ELR (cell line): ENCODE measurements at regions not wholly inside any gene's neighbourhood (a gene's known extent, or its start where the extent isn't known, plus 50 kb on each side); places are given as distances from the start of the nearest gene placed in this dataset.
A peak's percentile ranks its signal among the peaks of the same experiment; 100 is the strongest.
"Not testable (repeated sequence)": the region's sequence is repeated elsewhere in the genome, so short reads cannot be mapped to it uniquely, and the experiment has no call there.

ENCODE experiments used
- DNase-seq: peaks from one replicate; pipeline ENCODE4 v3.0.0-alpha.2; 2015; ENCODE audit warnings: low read depth

DNA sequence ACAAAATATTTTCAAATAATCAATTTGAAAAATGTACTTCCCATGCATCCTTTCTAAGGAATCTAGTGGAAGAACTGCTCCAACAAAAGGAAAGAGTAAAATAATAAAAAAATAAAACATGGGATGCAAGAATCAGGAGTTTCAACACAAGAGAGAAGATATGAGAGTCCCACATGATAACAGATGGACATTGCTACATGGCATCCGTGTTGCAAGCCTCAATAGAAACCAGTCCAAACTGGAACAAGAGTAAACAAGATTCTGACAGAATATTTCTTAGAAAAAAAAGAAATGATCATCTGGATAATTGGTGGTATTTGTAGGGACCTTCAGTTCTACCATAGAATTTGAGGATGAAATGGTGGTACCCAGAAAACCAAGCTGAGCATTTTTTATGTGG lies 186.8 kb downstream of the FRK start:
- no peak for DNase-seq

DNA sequence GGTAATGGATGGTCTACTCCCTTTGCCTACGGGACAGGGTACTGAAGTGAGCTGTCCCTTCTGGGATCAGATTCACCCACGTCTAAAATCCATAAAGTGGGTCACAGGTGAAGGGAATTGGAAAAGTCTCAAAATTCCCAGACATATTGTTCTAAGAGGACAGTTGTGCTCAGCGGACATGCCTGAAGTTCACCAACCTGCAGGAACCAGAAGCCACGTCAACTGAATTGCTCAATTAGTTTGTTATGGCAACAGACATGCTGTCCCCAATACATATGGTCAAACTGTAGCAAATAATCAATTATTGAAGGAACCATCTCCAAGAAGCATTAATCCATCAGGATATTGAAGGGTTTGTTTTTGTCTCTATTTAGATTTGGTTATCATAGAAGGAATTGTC lies 190.2 kb downstream of the FRK start:
- DNase-seq, result no peak

GRCh38 chr6:115865914-115866313 lies 194.8 kb downstream of the FRK start:
- no peak for DNase-seq

DNA sequence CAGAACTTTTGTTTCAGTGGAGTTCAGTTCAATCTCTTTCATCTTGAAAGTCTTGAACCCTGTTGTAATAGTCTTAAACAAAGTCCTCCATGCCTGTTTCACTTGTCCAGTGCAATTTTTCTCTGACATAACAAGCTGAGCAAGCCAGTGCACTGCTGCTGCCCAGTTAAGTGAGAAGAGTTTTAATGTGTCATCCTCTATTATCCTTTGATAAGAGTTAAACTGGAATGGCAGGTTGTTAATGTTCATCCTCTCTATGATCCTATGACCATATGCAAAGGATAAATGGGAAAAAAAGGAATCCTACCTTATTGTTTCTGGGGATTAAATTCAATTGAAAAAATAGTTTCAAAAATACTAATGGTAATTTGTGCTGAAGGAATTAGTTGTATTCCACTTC lies 197.5 kb downstream of the FRK start:
- DNase-seq, result no peak

DNA sequence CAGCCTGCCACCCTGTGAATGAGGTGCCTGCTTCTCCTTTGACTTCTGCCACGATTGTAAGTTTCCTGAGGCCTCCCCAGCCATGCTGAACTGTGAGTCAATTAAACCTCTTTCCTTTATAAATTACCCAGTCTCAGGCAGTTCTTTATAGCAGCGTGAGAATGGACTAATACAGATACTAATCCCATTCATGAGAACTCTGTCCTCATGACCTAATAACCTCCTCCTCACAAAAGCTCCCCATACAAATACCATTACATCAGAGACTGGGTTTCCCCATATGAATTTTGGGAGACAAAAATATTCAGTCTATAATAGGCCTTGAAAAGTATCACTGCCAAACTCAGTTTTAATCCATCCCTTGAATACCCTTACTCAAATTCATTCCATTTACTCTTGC lies 199.0 kb downstream of the FRK start:
- not testable (repeated sequence) for DNase-seq

DNA sequence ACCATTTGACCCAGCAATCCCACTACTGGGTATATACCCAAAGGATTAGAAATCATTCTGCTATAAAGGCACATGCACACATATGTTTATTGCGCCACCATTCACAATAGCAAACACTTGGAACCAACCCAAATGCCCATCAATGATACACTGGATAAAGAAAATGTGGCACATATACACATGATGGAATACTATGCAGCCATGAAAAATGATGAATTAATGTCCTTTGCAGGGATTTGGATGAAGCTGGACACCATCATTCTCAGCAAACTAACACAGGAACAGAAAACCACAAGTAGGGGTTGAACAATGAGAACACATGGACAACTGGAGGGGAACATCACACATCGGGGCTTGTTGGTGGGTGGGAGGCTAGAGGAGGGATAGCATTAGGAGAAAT lies 201.1 kb downstream of the FRK start:
- not testable (repeated sequence) for DNase-seq

DNA sequence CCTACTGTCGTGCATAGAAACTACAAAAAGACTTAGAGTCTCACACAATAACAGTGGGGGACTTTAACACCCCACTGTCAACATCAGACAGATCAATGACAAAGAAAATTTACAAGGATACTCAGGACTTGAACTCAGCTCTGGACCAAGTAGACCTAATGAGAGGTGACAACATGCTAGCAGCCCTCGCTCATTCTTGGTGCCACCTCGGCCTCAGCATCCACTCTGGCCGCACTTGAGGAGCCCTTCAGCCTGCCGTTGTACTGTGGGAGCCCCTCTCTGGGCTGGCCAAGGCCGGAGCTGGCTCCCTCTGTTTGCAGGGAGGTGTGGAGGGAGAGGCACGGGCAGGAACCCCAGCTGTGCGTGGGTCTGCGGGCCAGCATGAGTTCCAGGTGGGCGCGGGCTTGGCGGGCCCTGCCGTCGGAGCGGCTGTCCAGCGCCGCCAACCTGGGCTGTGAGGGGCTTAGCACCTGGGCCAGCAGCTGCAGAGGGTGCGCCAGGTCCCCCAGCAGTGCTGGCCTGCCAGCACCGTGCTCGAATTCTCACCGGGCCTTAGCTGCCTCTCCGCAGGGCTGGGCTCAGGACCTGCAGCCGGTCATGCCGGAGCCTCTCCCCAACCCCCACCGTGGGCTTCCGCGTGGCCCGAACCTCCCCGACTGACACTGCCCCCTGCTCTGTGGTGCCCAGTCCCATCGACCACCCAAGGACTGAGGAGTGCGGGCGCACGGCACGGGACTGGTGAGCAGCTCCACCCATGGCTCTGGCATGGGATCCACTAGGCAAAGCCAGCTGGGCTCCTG lies 205.6 kb downstream of the FRK start:
- no peak for DNase-seq

DNA sequence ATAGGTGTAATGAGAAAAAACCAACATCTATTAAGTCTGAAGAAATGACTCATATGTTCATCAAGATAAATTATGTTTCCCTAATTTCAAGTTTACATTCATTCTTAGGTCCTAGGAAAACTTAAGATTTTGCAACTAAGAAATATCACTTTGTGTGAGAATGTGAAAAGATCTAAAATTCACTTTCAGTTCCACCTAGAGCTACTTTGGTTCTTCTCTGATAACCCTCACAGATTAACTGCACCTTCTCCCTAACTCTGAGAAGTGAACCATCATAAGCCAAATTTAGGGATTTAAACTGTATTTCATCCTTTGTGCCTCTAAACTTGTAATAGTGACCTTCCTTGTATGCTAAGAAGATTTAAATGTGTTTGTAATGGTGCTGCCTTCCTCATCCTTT lies 213.0 kb downstream of the FRK start:
- DNase-seq, result no peak

GRCh38 chr6:115843945-115844344 lies 216.7 kb downstream of the FRK start:
- DNase-seq, result no peak

DNA sequence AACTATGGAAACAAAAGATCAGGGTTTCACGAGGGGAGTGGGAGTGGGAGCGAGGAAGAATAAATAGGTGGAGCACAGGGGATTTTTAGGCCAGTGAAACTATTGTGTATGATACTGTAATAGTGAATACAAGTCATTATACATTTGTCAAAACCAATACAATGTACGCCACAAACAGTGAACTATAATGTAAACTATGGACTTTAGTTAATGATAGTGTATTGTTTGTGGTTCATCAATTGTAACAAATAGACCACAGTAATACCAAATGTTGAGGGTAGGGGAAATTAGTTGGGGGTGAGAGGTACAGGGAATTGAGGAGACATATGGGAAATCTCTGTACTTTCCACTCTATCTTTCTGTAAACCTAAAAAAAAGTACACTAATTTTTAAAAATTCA lies 218.4 kb downstream of the FRK start:
- DNase-seq, result no peak

DNA sequence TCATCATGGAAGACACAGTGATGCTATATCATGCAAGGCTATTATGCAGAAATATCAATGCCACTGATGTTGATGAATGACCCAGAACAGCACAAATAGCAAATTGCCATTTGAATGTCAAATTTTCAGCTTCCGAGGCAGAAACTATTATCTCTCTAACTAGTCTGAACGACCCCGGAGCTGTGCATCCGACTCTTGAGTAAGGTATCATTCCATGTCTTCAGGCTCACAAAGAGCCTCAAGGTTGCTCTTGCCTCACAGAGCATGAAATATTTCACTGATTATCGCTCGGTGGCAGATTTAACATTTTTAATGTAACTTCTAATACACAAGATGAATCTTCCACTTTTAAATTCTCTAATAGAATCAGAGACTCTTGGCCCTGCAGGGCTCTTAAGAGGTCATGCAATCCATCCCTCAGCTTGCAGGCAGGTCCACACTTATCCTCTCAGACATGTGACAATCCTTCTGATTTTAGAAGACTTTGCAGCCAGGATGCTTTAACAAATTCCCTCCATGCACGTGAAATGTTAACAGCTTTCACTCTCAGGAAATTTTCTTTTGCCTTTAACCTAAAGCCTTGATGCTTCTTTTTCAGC lies 221.0 kb downstream of the FRK start:
- no peak for DNase-seq

DNA sequence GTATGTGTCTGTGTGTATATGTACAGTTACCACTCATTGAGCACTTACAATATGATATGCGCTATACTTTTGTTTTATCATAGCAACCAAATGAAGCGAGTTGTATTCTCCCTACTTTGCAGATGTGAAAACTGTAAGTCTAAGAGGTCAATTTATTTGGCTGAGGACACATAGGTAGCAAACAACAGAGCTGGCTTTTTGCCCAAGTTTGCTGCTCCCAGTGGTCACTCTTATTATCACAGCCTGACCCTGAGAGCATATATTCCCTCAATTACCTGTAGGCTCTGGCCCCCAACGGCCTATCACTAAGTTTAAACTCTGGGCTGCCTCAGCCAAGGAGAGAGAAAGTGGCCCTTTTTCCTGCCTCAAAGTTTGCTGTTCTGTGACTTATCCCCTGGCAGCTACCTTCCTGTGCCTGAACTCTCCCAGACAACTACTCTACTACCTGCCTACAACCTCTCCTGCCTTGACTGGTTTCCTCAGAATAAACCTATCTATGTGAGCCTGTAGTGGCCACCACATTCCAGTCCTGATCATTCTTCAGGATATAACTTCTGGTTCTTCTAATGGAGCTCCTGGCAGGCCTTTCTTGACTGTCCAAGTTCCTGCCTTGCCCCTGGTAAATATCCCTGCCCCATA lies 221.8 kb downstream of the FRK start:
- DNase-seq, result peak; percentile 56

DNA sequence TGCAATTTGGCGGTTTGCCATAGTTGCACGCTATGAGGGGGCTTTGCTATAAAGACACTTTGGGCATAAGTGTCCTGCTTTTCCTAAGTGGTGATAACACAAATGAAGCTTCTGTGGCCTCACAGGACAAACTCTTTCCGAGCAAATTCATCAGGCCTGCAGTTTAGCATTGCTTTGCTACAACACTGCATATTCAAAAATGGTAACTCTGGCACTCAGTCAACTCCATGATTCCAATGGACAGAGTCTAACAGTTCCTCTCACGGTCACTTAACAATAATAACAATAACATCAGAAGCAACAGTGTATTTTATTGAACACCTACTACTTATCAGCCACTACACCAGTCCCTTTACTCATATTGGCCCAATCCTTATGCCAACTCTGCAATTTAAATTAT lies 222.5 kb downstream of the FRK start:
- no peak for DNase-seq

DNA sequence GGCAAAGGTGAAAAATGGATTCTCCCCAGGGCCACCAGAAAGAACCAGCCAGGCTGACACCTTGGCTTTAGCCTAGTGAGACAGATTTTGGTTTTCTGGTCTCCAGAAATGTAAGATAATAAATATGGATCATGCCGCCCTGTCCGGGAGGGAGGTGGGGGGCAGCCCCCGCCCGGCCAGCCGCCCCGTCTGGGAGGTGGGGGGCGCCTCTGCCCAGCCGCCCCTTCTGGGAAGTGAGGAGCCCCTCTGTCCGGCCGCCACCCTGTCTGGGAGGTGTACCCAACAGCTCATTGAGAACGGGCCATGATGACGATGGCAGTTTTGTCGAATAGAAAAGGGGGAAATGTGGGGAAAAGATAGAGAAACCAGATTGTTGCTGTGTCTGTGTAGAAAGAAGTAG lies 224.3 kb downstream of the FRK start:
- DNase-seq, result not testable (repeated sequence)

GRCh38 chr6:115835314-115835713 lies 225.4 kb downstream of the FRK start:
- no peak for DNase-seq

DNA sequence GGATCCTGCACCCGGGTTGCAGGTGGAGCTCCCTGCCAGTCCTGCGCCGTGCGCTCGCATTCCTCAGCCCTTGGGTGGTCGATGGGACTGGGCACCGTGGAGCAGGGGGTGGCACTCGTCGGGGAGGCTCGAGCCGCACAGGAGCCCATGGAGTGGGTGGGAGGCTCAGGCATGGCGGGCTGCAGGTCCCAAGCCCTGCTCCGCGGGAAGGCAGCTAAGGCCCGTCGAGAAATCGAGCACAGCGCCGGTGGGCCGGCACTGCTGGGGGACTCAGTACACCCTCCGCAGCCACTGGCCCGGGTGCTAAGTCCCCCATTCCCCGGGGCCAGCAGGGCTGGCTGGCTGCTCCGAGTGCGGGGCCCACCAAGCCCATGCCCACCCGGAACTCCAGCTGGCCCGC lies 226.1 kb downstream of the FRK start:
- DNase-seq, result not testable (repeated sequence)

GRCh38 chr6:115832786-115833185 lies 227.9 kb downstream of the FRK start:
- DNase-seq, result no peak

DNA sequence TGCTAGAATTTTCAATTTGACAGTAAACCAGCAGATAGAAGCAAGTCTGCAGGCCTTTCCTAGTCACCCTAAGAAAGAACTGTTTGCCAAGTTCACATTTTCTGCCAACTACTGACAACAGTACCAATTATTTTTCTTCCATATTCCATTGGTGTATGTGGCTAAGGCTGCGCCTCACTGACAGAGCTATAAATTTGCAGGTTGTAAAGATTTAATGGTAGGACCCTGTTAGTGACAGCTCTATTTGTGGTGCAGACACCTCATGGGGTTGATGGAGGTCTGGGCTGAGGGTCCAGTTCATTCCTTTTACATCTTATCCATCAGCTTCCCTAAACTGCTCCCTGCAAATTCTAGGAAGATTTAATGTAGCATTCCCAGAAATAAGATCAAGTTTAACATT lies 228.5 kb downstream of the FRK start:
- DNase-seq, result no peak

- no peak for DNase-seq
These were observed 229.8 kb downstream of the FRK start for GRCh38 chr6:115830895-115831294.

GRCh38 chr6:115821798-115822197 lies 238.9 kb downstream of the FRK start:
- DNase-seq, result no peak

- no peak for DNase-seq
These were observed 241.2 kb downstream of the FRK start for GRCh38 chr6:115819506-115819905.

GRCh38 chr6:115817161-115817560 lies 243.5 kb downstream of the FRK start:
- no peak for DNase-seq

GRCh38 chr6:115814907-115815306 lies 245.8 kb downstream of the FRK start:
- no peak for DNase-seq
